ENCODE measurements at regions not wholly inside any gene's neighbourhood (a gene's known extent, or its start where the extent isn't known, plus 50 kb on each side); places are given as distances from the start of the nearest gene placed in this dataset.

- TF ChIP-seq EZH2 (optimal IDR thresholded peaks at IDR 0.05; ENCODE audit: low read depth, low read length) = no peak
- no peak for TF ChIP-seq CTCF (IDR thresholded peaks at IDR 0.05; ENCODE audit: low read length)
- TF ChIP-seq EZH2phosphoT487 (IDR thresholded peaks at IDR 0.05; ENCODE audit: low read length) = no peak
Observed at GRCh38 chr6:3625149-3625979, 126.1 kb downstream of the PXDC1 start.
